Neural progenitor cell (in vitro differentiated cells): ENCODE measurements at regions not wholly inside any gene's neighbourhood (a gene's known extent, or its start where the extent isn't known, plus 50 kb on each side); places are given as distances from the start of the nearest gene placed in this dataset.

Experiments
- EZH2phosphoT487 ChIP-seq: fragments of 200-600 bp; sonication (generic); IDR thresholded peaks from 2 replicates; pipeline ENCODE4 v1.6.1; 2017; ENCODE audit warnings: antibody characterized with exemption
- TF ChIP-seq, protein P1 (sequence below): fragments of 200-600 bp; sonication (generic); IDR thresholded peaks from 2 replicates; pipeline ENCODE4 v1.5.1; 2017; ENCODE audit warnings: antibody characterized with exemption, mild to moderate bottlenecking

- TF ChIP-seq, protein P1, sequence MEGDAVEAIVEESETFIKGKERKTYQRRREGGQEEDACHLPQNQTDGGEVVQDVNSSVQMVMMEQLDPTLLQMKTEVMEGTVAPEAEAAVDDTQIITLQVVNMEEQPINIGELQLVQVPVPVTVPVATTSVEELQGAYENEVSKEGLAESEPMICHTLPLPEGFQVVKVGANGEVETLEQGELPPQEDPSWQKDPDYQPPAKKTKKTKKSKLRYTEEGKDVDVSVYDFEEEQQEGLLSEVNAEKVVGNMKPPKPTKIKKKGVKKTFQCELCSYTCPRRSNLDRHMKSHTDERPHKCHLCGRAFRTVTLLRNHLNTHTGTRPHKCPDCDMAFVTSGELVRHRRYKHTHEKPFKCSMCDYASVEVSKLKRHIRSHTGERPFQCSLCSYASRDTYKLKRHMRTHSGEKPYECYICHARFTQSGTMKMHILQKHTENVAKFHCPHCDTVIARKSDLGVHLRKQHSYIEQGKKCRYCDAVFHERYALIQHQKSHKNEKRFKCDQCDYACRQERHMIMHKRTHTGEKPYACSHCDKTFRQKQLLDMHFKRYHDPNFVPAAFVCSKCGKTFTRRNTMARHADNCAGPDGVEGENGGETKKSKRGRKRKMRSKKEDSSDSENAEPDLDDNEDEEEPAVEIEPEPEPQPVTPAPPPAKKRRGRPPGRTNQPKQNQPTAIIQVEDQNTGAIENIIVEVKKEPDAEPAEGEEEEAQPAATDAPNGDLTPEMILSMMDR, result no peak
- no peak for TF ChIP-seq EZH2phosphoT487
Measured at GRCh38 chr5:135747824-135748223, 86.6 kb upstream of the SLC25A48 start.
